GM12878 (cell line): ENCODE measurements at regions not wholly inside any gene's neighbourhood (a gene's known extent, or its start where the extent isn't known, plus 50 kb on each side); places are given as distances from the start of the nearest gene placed in this dataset.

ENCODE experiments used
- ASH2L ChIP-seq: fragments of 300-600, 200-600 bp; sonication (generic); IDR thresholded peaks from 2 replicates; pipeline ENCODE4 v1.6.1; 2017; ENCODE audit warnings: low read depth, mild to moderate bottlenecking, borderline replicate concordance
- BRCA1 ChIP-seq: IDR thresholded peaks from 2 replicates; pipeline ENCODE4 v1.6.1; 2011; ENCODE audit warnings: low read depth, low read length, improper control_type of control experiment
- CREM ChIP-seq: IDR thresholded peaks from 2 replicates; pipeline ENCODE4 v1.6.1; 2014; ENCODE audit warnings: antibody characterized with exemption, low read depth
- EZH2 ChIP-seq: IDR thresholded peaks from 2 replicates; pipeline ENCODE4 v1.6.1; 2012; ENCODE audit warnings: low read depth, mild to moderate bottlenecking, control low read depth, inconsistent platforms, low read length, borderline replicate concordance; ENCODE audit not compliant: control insufficient read depth
- HCFC1 ChIP-seq: fragments of 150-350 bp; IDR thresholded peaks from 2 replicates; pipeline ENCODE4 v1.6.1; 2014; ENCODE audit warnings: low read length
- POLR2A ChIP-seq: IDR thresholded peaks from 2 replicates; pipeline ENCODE4 v1.6.1; 2011; ENCODE audit warnings: low read depth, mild to moderate bottlenecking, low read length
- SRF ChIP-seq, 2 experiments: IDR thresholded peaks; 2 replicates each; pipeline ENCODE4 v1.6.1; 2011; ENCODE audit warnings: low read depth in 2 of 2, low read length in 2 of 2, mild to moderate bottlenecking in 1 of 2, moderate library complexity in 1 of 2
- ZNF24 ChIP-seq: fragments of 450-650 bp; IDR thresholded peaks from 2 replicates; pipeline ENCODE4 v1.6.1; 2017; ENCODE audit warnings: antibody characterized with exemption, mild to moderate bottlenecking
- TF ChIP-seq, protein P1 (sequence below), 3 experiments: IDR thresholded peaks in 2 of 3; conservative IDR thresholded peaks in 1 of 3; 2 replicates each; pipeline ENCODE4 v1.5.1; 2011; ENCODE audit warnings: low read depth in 3 of 3, low read length in 3 of 3, mild to moderate bottlenecking in 3 of 3, control low read depth in 2 of 3, moderate library complexity in 2 of 3, inconsistent platforms in 1 of 3, mixed read lengths in 1 of 3; ENCODE audit not compliant: control insufficient read depth in 2 of 3, insufficient read depth in 1 of 3; ENCODE audit errors: extremely low read depth in 1 of 3
- TF ChIP-seq, protein P2 (sequence below): fragments of 450-650 bp; IDR thresholded peaks from 2 replicates; pipeline ENCODE4 v1.6.1; 2017; ENCODE audit warnings: mild to moderate bottlenecking
- TF ChIP-seq, protein P3 (sequence below): IDR thresholded peaks from 2 replicates; pipeline ENCODE4 v1.6.1; 2012; ENCODE audit warnings: low read depth, low read length, improper control_type of control experiment

DNA sequence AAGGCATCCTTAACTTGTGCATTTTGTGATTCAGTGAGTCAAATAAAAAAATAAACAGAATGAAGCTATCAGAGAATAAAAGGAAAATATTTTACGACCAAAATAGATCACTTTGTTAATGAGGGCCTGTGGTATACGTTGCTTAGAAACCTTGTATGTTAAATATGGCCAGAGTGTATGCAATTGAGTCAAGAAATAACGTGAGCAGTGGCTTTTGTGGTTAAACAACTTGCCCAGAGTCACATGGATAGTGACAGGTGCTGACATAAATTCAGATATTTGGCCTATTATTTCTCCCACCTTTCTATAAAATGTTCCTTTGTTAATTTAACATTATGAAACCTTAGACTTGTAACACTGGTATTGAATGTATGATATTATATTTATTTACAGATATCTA, 393.4 kb downstream of the PABPC4L start:
- TF ChIP-seq, protein P1, sequence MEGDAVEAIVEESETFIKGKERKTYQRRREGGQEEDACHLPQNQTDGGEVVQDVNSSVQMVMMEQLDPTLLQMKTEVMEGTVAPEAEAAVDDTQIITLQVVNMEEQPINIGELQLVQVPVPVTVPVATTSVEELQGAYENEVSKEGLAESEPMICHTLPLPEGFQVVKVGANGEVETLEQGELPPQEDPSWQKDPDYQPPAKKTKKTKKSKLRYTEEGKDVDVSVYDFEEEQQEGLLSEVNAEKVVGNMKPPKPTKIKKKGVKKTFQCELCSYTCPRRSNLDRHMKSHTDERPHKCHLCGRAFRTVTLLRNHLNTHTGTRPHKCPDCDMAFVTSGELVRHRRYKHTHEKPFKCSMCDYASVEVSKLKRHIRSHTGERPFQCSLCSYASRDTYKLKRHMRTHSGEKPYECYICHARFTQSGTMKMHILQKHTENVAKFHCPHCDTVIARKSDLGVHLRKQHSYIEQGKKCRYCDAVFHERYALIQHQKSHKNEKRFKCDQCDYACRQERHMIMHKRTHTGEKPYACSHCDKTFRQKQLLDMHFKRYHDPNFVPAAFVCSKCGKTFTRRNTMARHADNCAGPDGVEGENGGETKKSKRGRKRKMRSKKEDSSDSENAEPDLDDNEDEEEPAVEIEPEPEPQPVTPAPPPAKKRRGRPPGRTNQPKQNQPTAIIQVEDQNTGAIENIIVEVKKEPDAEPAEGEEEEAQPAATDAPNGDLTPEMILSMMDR (IDR thresholded peaks at IDR 0.05 in 2 of 3, conservative IDR thresholded peaks at IDR 0.05 in 1 of 3; ENCODE audit: control insufficient read depth in 2 of 3, extremely low read depth in 1 of 3, insufficient read depth in 1 of 3, low read depth in 3 of 3, low read length in 3 of 3): no peak
- TF ChIP-seq ZNF24 (no peak), POLR2A (no peak), SRF (IDR thresholded peaks at IDR 0.05; ENCODE audit: low read depth in 2 of 2, low read length in 2 of 2) (no peak), HCFC1 (no peak), BRCA1 (no peak), ASH2L (no peak), CREM (no peak), EZH2 (no peak)
- TF ChIP-seq, protein P2, sequence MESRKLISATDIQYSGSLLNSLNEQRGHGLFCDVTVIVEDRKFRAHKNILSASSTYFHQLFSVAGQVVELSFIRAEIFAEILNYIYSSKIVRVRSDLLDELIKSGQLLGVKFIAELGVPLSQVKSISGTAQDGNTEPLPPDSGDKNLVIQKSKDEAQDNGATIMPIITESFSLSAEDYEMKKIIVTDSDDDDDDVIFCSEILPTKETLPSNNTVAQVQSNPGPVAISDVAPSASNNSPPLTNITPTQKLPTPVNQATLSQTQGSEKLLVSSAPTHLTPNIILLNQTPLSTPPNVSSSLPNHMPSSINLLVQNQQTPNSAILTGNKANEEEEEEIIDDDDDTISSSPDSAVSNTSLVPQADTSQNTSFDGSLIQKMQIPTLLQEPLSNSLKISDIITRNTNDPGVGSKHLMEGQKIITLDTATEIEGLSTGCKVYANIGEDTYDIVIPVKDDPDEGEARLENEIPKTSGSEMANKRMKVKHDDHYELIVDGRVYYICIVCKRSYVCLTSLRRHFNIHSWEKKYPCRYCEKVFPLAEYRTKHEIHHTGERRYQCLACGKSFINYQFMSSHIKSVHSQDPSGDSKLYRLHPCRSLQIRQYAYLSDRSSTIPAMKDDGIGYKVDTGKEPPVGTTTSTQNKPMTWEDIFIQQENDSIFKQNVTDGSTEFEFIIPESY: no peak
- TF ChIP-seq, protein P3, sequence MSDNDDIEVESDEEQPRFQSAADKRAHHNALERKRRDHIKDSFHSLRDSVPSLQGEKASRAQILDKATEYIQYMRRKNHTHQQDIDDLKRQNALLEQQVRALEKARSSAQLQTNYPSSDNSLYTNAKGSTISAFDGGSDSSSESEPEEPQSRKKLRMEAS: no peak
